Transverse colon (tissue), 4 donors: ENCODE measurements at regions not wholly inside any gene's neighbourhood (a gene's known extent, or its start where the extent isn't known, plus 50 kb on each side); places are given as distances from the start of the nearest gene placed in this dataset.

Experiments
- CTCF ChIP-seq, 5 experiments: fragments of 200-600 bp in 3 of 5; fragments of 450-650 bp in 2 of 5; sonication (generic) in 3 of 5; IDR thresholded peaks; 1 replicate in 2 of 5; 2 replicates in 3 of 5; pipeline ENCODE4 v1.5.1; 2016 to 2017; ENCODE audit warnings: antibody characterized with exemption in 5 of 5, inconsistent platforms in 3 of 5, mild to moderate bottlenecking in 2 of 5, moderate library complexity in 1 of 5
- POLR2AphosphoS5 ChIP-seq, 3 donors: sonication (generic); formaldehyde crosslinking; IDR thresholded peaks; one replicate each; pipeline ENCODE4 v1.6.1; 2016; ENCODE audit warnings: antibody characterized with exemption in 3 of 3

- no peak for TF ChIP-seq POLR2AphosphoS5 (IDR thresholded peaks at IDR 0.05)
- no peak for TF ChIP-seq CTCF (IDR thresholded peaks at IDR 0.05)
These were observed 439.8 kb downstream of the SH3GL2 start for GRCh38 chr9:18018661-18019060.
